ENCODE measurements at regions not wholly inside any gene's neighbourhood (a gene's known extent, or its start where the extent isn't known, plus 50 kb on each side); places are given as distances from the start of the nearest gene placed in this dataset.

DNA sequence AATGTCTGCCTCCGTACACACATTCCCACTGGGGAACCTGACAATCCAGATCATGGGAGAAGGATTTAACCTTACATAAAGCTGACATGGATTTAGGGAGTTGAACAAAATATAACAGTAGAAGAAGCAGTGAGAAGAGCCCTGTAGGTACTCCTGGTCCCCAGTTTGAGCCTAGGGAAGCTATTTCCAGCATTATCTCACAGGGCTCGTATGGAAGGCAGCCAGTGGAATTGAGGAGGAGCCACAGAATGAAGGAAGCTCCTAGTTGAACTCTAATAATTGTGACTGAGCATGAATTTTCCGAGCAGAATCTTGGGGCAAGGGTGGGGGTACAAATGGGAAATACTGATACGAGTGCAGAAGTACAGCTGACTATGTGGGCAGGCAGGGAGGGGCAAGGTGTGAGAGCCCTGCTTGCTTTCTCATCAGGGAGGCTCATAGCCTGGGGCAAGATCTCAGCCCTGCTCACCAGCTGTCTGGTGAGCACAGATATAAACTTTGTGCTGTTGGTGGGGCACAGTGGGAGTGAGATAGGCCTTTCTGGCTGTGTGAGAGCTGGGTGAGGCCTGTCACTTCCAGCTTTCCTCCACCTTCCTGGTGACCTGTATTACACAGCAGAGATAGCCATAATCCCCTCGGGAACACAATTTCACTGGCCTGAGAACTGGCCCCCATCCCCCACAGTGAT is 290.7 kb upstream of the IL12B start (continued):
- peak in 1 of 2 experiments; percentile 3; a peak in 1 of 4 replicates for TF ChIP-seq RCOR1 (IDR thresholded peaks at IDR 0.05; ENCODE audit: borderline replicate concordance in 1 of 2, low read depth in 2 of 2, low read length in 2 of 2)
- TF ChIP-seq EP300 (IDR thresholded peaks at IDR 0.05; ENCODE audit: low read length), result 0 out of 2 replicates have a peak, but pooled peaks have one; percentile 38
- peak; percentile 55; the same call in 1 of the 2 replicates for TF ChIP-seq TEAD4 (IDR thresholded peaks at IDR 0.05; ENCODE audit: low read length)
- no peak for TF ChIP-seq TEAD4 (CRISPR knock-in tag; IDR thresholded peaks at IDR 0.05; ENCODE audit: borderline replicate concordance)
- no peak for TF ChIP-seq ZNF445 (CRISPR knock-in tag; IDR thresholded peaks at IDR 0.05; ENCODE audit: low read depth)
- TF ChIP-seq, protein P1, sequence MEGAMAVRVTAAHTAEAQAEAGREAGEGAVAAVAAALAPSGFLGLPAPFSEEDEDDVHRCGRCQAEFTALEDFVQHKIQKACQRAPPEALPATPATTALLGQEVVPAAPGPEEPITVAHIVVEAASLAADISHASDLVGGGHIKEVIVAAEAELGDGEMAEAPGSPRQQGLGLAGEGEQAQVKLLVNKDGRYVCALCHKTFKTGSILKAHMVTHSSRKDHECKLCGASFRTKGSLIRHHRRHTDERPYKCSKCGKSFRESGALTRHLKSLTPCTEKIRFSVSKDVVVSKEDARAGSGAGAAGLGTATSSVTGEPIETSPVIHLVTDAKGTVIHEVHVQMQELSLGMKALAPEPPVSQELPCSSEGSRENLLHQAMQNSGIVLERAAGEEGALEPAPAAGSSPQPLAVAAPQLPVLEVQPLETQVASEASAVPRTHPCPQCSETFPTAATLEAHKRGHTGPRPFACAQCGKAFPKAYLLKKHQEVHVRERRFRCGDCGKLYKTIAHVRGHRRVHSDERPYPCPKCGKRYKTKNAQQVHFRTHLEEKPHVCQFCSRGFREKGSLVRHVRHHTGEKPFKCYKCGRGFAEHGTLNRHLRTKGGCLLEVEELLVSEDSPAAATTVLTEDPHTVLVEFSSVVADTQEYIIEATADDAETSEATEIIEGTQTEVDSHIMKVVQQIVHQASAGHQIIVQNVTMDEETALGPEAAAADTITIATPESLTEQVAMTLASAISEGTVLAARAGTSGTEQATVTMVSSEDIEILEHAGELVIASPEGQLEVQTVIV (CRISPR knock-in tag; IDR thresholded peaks at IDR 0.05; ENCODE audit: borderline replicate concordance), result no peak
- peak in 1 of 2 experiments; percentile 19; a peak in 1 of 4 replicates for TF ChIP-seq MAZ (CRISPR knock-in tag; conservative IDR thresholded peaks at IDR 0.05 in 1 of 2, IDR thresholded peaks at IDR 0.05 in 1 of 2)
- peak; percentile 73; the same call in 1 of the 2 replicates for TF ChIP-seq ARID1B (IDR thresholded peaks at IDR 0.05)
- TF ChIP-seq ATF1 (CRISPR knock-in tag; IDR thresholded peaks at IDR 0.05), result no peak
- peak; percentile 11; the same call in 1 of the 2 replicates for TF ChIP-seq ATF1 (tag; IDR thresholded peaks at IDR 0.05)
- TF ChIP-seq ZNF507 (tag; conservative IDR thresholded peaks at IDR 0.05), result peak; percentile 50
- TF ChIP-seq ZNF224 (CRISPR knock-in tag; IDR thresholded peaks at IDR 0.05), result no peak
- TF ChIP-seq NCOR1 (IDR thresholded peaks at IDR 0.05), result peak; percentile 63; the same call in 1 of the 2 replicates
- TF ChIP-seq, protein P2, sequence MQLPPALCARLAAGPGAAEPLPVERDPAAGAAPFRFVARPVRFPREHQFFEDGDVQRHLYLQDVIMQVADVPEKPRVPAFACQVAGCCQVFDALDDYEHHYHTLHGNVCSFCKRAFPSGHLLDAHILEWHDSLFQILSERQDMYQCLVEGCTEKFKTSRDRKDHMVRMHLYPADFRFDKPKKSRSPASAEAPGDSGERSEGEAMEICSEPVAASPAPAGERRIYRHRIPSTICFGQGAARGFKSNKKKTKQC (CRISPR knock-in tag; IDR thresholded peaks at IDR 0.05), result no peak
- TF ChIP-seq SMAD4 (CRISPR knock-in tag; conservative IDR thresholded peaks at IDR 0.05), result peak; percentile 48; the same call in 1 of the 2 replicates
- TF ChIP-seq, protein P3, sequence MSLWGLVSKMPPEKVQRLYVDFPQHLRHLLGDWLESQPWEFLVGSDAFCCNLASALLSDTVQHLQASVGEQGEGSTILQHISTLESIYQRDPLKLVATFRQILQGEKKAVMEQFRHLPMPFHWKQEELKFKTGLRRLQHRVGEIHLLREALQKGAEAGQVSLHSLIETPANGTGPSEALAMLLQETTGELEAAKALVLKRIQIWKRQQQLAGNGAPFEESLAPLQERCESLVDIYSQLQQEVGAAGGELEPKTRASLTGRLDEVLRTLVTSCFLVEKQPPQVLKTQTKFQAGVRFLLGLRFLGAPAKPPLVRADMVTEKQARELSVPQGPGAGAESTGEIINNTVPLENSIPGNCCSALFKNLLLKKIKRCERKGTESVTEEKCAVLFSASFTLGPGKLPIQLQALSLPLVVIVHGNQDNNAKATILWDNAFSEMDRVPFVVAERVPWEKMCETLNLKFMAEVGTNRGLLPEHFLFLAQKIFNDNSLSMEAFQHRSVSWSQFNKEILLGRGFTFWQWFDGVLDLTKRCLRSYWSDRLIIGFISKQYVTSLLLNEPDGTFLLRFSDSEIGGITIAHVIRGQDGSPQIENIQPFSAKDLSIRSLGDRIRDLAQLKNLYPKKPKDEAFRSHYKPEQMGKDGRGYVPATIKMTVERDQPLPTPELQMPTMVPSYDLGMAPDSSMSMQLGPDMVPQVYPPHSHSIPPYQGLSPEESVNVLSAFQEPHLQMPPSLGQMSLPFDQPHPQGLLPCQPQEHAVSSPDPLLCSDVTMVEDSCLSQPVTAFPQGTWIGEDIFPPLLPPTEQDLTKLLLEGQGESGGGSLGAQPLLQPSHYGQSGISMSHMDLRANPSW (CRISPR knock-in tag; IDR thresholded peaks at IDR 0.05), result no peak
- TF ChIP-seq HEY1 (CRISPR knock-in tag; IDR thresholded peaks at IDR 0.05; ENCODE audit: borderline replicate concordance), result no peak
- no peak for TF ChIP-seq FOXA1 (IDR thresholded peaks at IDR 0.05; ENCODE audit: borderline replicate concordance)
